ENCODE measurements at regions not wholly inside any gene's neighbourhood (a gene's known extent, or its start where the extent isn't known, plus 50 kb on each side); places are given as distances from the start of the nearest gene placed in this dataset.

- DNase-seq (ENCODE audit: low read depth in 2 of 2), result no peak
Observed at GRCh38 chr6:119658917-119659316, 309.4 kb upstream of the MAN1A1 start.

GRCh38 chr6:119655124-119655523 is 305.6 kb upstream of the MAN1A1 start:
- no peak for DNase-seq (ENCODE audit: low read depth in 2 of 2)

GRCh38 chr6:119653329-119653728 is 303.8 kb upstream of the MAN1A1 start:
- DNase-seq (ENCODE audit: low read depth in 2 of 2), result no peak

- DNase-seq (ENCODE audit: low read depth in 2 of 2), result no peak
Observed at GRCh38 chr6:119649531-119649930, 300.0 kb upstream of the MAN1A1 start.

GRCh38 chr6:119647309-119647708 is 297.7 kb upstream of the MAN1A1 start:
- DNase-seq (ENCODE audit: low read depth in 2 of 2), result no peak

- no peak for DNase-seq (ENCODE audit: low read depth in 2 of 2)
Observed at GRCh38 chr6:119643876-119644275, 294.3 kb upstream of the MAN1A1 start.

- DNase-seq (ENCODE audit: low read depth in 2 of 2), result no peak
Observed at GRCh38 chr6:119637768-119638167, 288.2 kb upstream of the MAN1A1 start.

- DNase-seq (ENCODE audit: low read depth in 2 of 2), result no peak
Observed at GRCh38 chr6:119636060-119636459, 286.5 kb upstream of the MAN1A1 start.

- no peak for DNase-seq (ENCODE audit: low read depth in 2 of 2)
Observed at GRCh38 chr6:119633461-119633860, 283.9 kb upstream of the MAN1A1 start.

GRCh38 chr6:119630561-119631192 is 281.1 kb upstream of the MAN1A1 start:
- DNase-seq (ENCODE audit: low read depth in 2 of 2), result no peak

GRCh38 chr6:119628691-119629594 is 279.4 kb upstream of the MAN1A1 start:
- no peak for DNase-seq (ENCODE audit: low read depth in 2 of 2)

- no peak for DNase-seq (ENCODE audit: low read depth in 2 of 2)
Observed at GRCh38 chr6:119627908-119628669, 278.5 kb upstream of the MAN1A1 start.

GRCh38 chr6:119626884-119627619 is 277.5 kb upstream of the MAN1A1 start:
- no peak for DNase-seq (ENCODE audit: low read depth in 2 of 2)

GRCh38 chr6:119620846-119621555 is 271.4 kb upstream of the MAN1A1 start:
- DNase-seq (ENCODE audit: low read depth in 2 of 2), result no peak

- DNase-seq (ENCODE audit: low read depth in 2 of 2), result no peak
Observed at GRCh38 chr6:119614138-119614537, 264.6 kb upstream of the MAN1A1 start.

GRCh38 chr6:119612911-119613381 is 263.4 kb upstream of the MAN1A1 start:
- no peak for DNase-seq (ENCODE audit: low read depth in 2 of 2)

GRCh38 chr6:119612176-119612891 is 262.8 kb upstream of the MAN1A1 start:
- no peak for DNase-seq (ENCODE audit: low read depth in 2 of 2)

GRCh38 chr6:119610754-119611153 is 261.2 kb upstream of the MAN1A1 start:
- DNase-seq (ENCODE audit: low read depth in 2 of 2), result no peak

GRCh38 chr6:119610265-119610664 is 260.7 kb upstream of the MAN1A1 start:
- DNase-seq (ENCODE audit: low read depth in 2 of 2), result no peak

- DNase-seq (ENCODE audit: low read depth in 2 of 2), result no peak
Observed at GRCh38 chr6:119609865-119610264, 260.3 kb upstream of the MAN1A1 start.
